K562 (cell line): ENCODE measurements at regions not wholly inside any gene's neighbourhood (a gene's known extent, or its start where the extent isn't known, plus 50 kb on each side); places are given as distances from the start of the nearest gene placed in this dataset.

ENCODE experiments used
- ATAC-seq: fragments of 200-7000 bp; cut with Tn5 transposase; 3 replicates; pipeline ENCODE4 v1.9.1; 2020; ENCODE audit warnings: moderate library complexity
- BruUV-seq: library from RNA; stranded (reverse); fragments of 400-500 nt; replicated peaks from 2 replicates; lab custom pipeline; 2021; lab: Mats Ljungman, UMichigan
- CTCF ChIA-PET: fragments of 300-600 bp; formaldehyde crosslinking; extraction: SDS; loops from one replicate; lab custom pipeline; 2021; ENCODE audit warnings: low intra/inter-chr PET ratio; lab: Yijun Ruan, JAX
- POLR2A ChIA-PET: fragments of 300-600, 350-650 bp; sonication (Branson Sonifier 250); formaldehyde crosslinking; extraction: SDS; loops from one replicate; lab custom pipeline; 2021; ENCODE audit warnings: antibody characterized with exemption, inconsistent platforms; lab: Yijun Ruan, JAX
- DNase-seq, 4 experiments: peaks; one replicate each; pipeline versions ENCODE4 v3.0.0 to v3.0.0-alpha.2; 2011 to 2018; ENCODE audit warnings: low spot score in 3 of 4, mixed read lengths in 3 of 4; ENCODE audit errors: extremely low read depth in 1 of 4
- FAIRE-seq: peaks from 2 replicates; lab custom pipeline; 2011; peaks lifted over from hg19 to GRCh38; lab: Jason Lieb, UNC
- H2AFZ ChIP-seq: 2 replicates; pipeline ENCODE4 v1.6.0; 2011; ENCODE audit warnings: low read depth, low read length, control low read depth, inconsistent platforms
- H3K27ac ChIP-seq: fragments of 200-600 bp; 3 replicates; pipeline ENCODE4 v1.8.0; 2011; ENCODE audit warnings: low read depth, mild to moderate bottlenecking, control low read depth, inconsistent platforms, low read length, moderate library complexity, mixed read lengths; ENCODE audit errors: extremely low read depth
- H3K27me3 ChIP-seq, 2 experiments: fragments of 300-600 bp in 1 of 2; 2 replicates in 1 of 2; 3 replicates in 1 of 2; pipeline versions ENCODE4 v1.6.0 to v1.8.0; 2011; ENCODE audit warnings: inconsistent platforms in 2 of 2, low read length in 2 of 2, mild to moderate bottlenecking in 1 of 2, mixed read lengths in 1 of 2, moderate library complexity in 1 of 2; ENCODE audit not compliant: control insufficient read depth in 2 of 2, insufficient read depth in 2 of 2
- H3K36me3 ChIP-seq: fragments of 300-600 bp; 3 replicates; pipeline ENCODE4 v1.8.0; 2011; ENCODE audit warnings: mild to moderate bottlenecking, low read length, inconsistent platforms; ENCODE audit not compliant: control insufficient read depth, insufficient read depth
- H3K4me1 ChIP-seq, 2 experiments: fragments of 200-600 bp in 1 of 2; replicated peaks in 1 of 2; 2 replicates in 1 of 2; 3 replicates in 1 of 2; pipeline versions ENCODE4 v1.5.1 to v1.8.0; 2011; ENCODE audit warnings: inconsistent platforms in 2 of 2, low read length in 2 of 2, mild to moderate bottlenecking in 1 of 2, mixed read lengths in 1 of 2, moderate library complexity in 1 of 2; ENCODE audit not compliant: control insufficient read depth in 2 of 2, insufficient read depth in 2 of 2
- H3K4me2 ChIP-seq: 2 replicates; pipeline ENCODE4 v1.6.1; 2011; ENCODE audit warnings: low read length, control low read depth, inconsistent platforms, mixed read lengths; ENCODE audit not compliant: insufficient read depth
- H3K4me3 ChIP-seq: fragments of 200-600 bp; sonication (generic), shearing (Covaris generic); 2 replicates; pipeline ENCODE4 v1.5.1; 2016; ENCODE audit warnings: control low read depth, inconsistent platforms
- H3K79me2 ChIP-seq: fragments of 200-600 bp; 3 replicates; pipeline ENCODE4 v1.8.0; 2011; ENCODE audit warnings: low read length, inconsistent platforms; ENCODE audit not compliant: control insufficient read depth, insufficient read depth
- H3K9ac ChIP-seq, 2 experiments: 2 replicates each; pipeline versions ENCODE4 v1.6.0 to v1.6.1; 2011; ENCODE audit warnings: low read depth in 2 of 2, low read length in 2 of 2, control low read depth in 1 of 2, inconsistent platforms in 1 of 2, mild to moderate bottlenecking in 1 of 2, mixed read lengths in 1 of 2; ENCODE audit not compliant: insufficient read depth in 1 of 2
- H3K9me1 ChIP-seq: one replicate; pipeline ENCODE4 v1.6.0; 2011; ENCODE audit warnings: inconsistent platforms, mild to moderate bottlenecking, low read length, moderate library complexity; ENCODE audit not compliant: control insufficient read depth, insufficient read depth
- H3K9me3 ChIP-seq: replicated peaks from 2 replicates; pipeline ENCODE4 v1.5.1; 2011; ENCODE audit warnings: low read depth, low read length, inconsistent platforms; ENCODE audit not compliant: control insufficient read depth, insufficient read depth
- H4K20me1 ChIP-seq: replicated peaks from 2 replicates; pipeline ENCODE4 v1.6.1; 2011; ENCODE audit warnings: low read length, inconsistent platforms, mixed read lengths; ENCODE audit not compliant: control insufficient read depth, insufficient read depth
- ADNP ChIP-seq: fragments of 200-800 bp; sonication (Bioruptor generic); IDR thresholded peaks from 2 replicates; pipeline ENCODE4 v1.6.1; 2016; ENCODE audit warnings: missing genetic modification characterization, missing compliant biosample characterization
- BCOR ChIP-seq: fragments of 450-650 bp; IDR thresholded peaks from 2 replicates; pipeline ENCODE4 v1.6.1; 2016
- HSF4 ChIP-seq: fragments of 250-450 bp; sonication (Bioruptor Pico); IDR thresholded peaks from 2 replicates; pipeline ENCODE4 v2.1.2; 2022; ENCODE audit warnings: mild to moderate bottlenecking, moderate library complexity, borderline replicate concordance
- JUNB ChIP-seq: fragments of 450-650 bp; formaldehyde crosslinking; conservative IDR thresholded peaks from 2 replicates; pipeline ENCODE4 v1.4.0; 2020; ENCODE audit warnings: mild to moderate bottlenecking
- KLF13 ChIP-seq: fragments of 450-650 bp; IDR thresholded peaks from 2 replicates; pipeline ENCODE4 v1.6.1; 2016; ENCODE audit warnings: missing genetic modification characterization, low read depth, mild to moderate bottlenecking, missing compliant biosample characterization, moderate library complexity, borderline replicate concordance
- MCM5 ChIP-seq: fragments of 450-650 bp; IDR thresholded peaks from 2 replicates; pipeline ENCODE4 v1.6.1; 2016; ENCODE audit warnings: low read depth
- PHF21A ChIP-seq: fragments of 450-650 bp; IDR thresholded peaks from 2 replicates; pipeline ENCODE4 v1.6.1; 2017; ENCODE audit warnings: low read depth, borderline replicate concordance
- SAP30 ChIP-seq: fragments of 200-600 bp; sonication (generic); IDR thresholded peaks from 2 replicates; pipeline ENCODE4 v1.6.1; 2012; ENCODE audit warnings: borderline replicate concordance, low read depth, mild to moderate bottlenecking, moderate library complexity, low read length, control low read depth, inconsistent platforms; ENCODE audit not compliant: insufficient read depth, poor library complexity, severe bottlenecking
- SMAD4 ChIP-seq: fragments of 250-450 bp; sonication (Bioruptor Pico); conservative IDR thresholded peaks from 2 replicates; pipeline ENCODE4 v1.8.0; 2021; ENCODE audit warnings: inconsistent platforms, mild to moderate bottlenecking, moderate library complexity
- TBL1XR1 ChIP-seq, 2 experiments: IDR thresholded peaks; 2 replicates each; pipeline ENCODE4 v1.6.1; 2012; ENCODE audit warnings: improper control_type of control experiment in 2 of 2, low read length in 2 of 2, mild to moderate bottlenecking in 1 of 2
- TCF3 ChIP-seq: sonication (generic); formaldehyde crosslinking; IDR thresholded peaks from 2 replicates; pipeline ENCODE4 v1.4.0; 2020; ENCODE audit warnings: mild to moderate bottlenecking, missing genetic modification reagents
- TRIM24 ChIP-seq, 2 experiments: fragments of 450-650 bp; IDR thresholded peaks; 2 replicates each; pipeline ENCODE4 v1.6.1; 2016
- ZNF175 ChIP-seq: fragments of 200-800 bp; sonication (Bioruptor generic); IDR thresholded peaks from 2 replicates; pipeline ENCODE4 v1.6.1; 2016; ENCODE audit warnings: low read depth, mild to moderate bottlenecking, missing genetic modification characterization, missing compliant biosample characterization
- ZNF408 ChIP-seq: fragments of 250-450 bp; sonication (Bioruptor Pico); IDR thresholded peaks from 2 replicates; pipeline ENCODE4 v1.4.0; 2020; ENCODE audit warnings: low read depth, mild to moderate bottlenecking, moderate library complexity
- WGBS: fragments of 100-300 bp; shearing (Covaris generic); methylation state at CpG from one replicate; pipeline ENCODE4 v1.1.6; 2016; ENCODE audit warnings: low coverage, mixed read lengths; ENCODE audit not compliant: insufficient coverage; ENCODE audit errors: missing lambda C conversion rate; 5-methylcytosine and 5-hydroxymethylcytosine counted together
- in situ Hi-C: fragments of 300-500 bp; cut with MboI; formaldehyde crosslinking; loops from 4 replicates; pipeline ENCODE4 v1.15.0; 2018; ENCODE audit warnings: inconsistent platforms, mixed read lengths
- intact Hi-C: fragments of 100-400 bp; cut with micrococcal nuclease; formaldehyde crosslinking; loops from 2 replicates; pipeline ENCODE4 v1.14.2; 2022
- TF ChIP-seq, protein P1 (sequence below): fragments of 250-450 bp; sonication (Bioruptor Pico); IDR thresholded peaks from 2 replicates; pipeline ENCODE4 v1.8.0; 2022; ENCODE audit warnings: inconsistent platforms, mild to moderate bottlenecking, moderate library complexity, borderline replicate concordance
- TF ChIP-seq, protein P2 (sequence below): sonication (generic); formaldehyde crosslinking; IDR thresholded peaks from 2 replicates; pipeline ENCODE4 v1.8.0; 2022; ENCODE audit warnings: missing genetic modification reagents, mild to moderate bottlenecking, borderline replicate concordance
- TF ChIP-seq, protein P3 (sequence below): sonication (generic); formaldehyde crosslinking; IDR thresholded peaks from 2 replicates; pipeline ENCODE4 v1.8.1; 2023; ENCODE audit warnings: missing genetic modification reagents, mild to moderate bottlenecking, borderline replicate concordance

- no peaks in the 10 kb centered on the region for H3K79me2 ChIP-seq
- H3K36me3 ChIP-seq: no peaks in the 10 kb centered on the region
- H2AFZ ChIP-seq: no peak overlapping the region
- H3K27ac ChIP-seq: no peak overlapping the region
- intact Hi-C loops: no loop called here
- no peak overlapping the region for H3K4me3 ChIP-seq
- whole genome bisulfite sequencing: 0% methylated on average over 3 of the region's 4 CpGs
- ChIA-PET CTCF (no interaction called here), POLR2A (no interaction called here)
- no TSS peak for BruUV-seq
- no peaks in the 10 kb centered on the region for H3K9me1 ChIP-seq
- TF ChIP-seq BCOR (no peak), PHF21A (no peak), TRIM24 (IDR thresholded peaks at IDR 0.05) (no peak), TBL1XR1 (IDR thresholded peaks at IDR 0.05; ENCODE audit: low read length in 2 of 2) (no peak), MCM5 (no peak), ZNF175 (CRISPR knock-in tag) (no peak), KLF13 (tag) (no peak), HSF4 (no peak), ZNF408 (CRISPR knock-in tag) (no peak), TCF3 (no peak), JUNB (CRISPR knock-in tag) (no peak), SMAD4 (CRISPR knock-in tag) (no peak), ADNP (tag) (no peak), SAP30 (no peak)
- TF ChIP-seq, protein P1, sequence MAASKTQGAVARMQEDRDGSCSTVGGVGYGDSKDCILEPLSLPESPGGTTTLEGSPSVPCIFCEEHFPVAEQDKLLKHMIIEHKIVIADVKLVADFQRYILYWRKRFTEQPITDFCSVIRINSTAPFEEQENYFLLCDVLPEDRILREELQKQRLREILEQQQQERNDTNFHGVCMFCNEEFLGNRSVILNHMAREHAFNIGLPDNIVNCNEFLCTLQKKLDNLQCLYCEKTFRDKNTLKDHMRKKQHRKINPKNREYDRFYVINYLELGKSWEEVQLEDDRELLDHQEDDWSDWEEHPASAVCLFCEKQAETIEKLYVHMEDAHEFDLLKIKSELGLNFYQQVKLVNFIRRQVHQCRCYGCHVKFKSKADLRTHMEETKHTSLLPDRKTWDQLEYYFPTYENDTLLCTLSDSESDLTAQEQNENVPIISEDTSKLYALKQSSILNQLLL: no peak
- TF ChIP-seq, protein P2, sequence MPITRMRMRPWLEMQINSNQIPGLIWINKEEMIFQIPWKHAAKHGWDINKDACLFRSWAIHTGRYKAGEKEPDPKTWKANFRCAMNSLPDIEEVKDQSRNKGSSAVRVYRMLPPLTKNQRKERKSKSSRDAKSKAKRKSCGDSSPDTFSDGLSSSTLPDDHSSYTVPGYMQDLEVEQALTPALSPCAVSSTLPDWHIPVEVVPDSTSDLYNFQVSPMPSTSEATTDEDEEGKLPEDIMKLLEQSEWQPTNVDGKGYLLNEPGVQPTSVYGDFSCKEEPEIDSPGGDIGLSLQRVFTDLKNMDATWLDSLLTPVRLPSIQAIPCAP (CRISPR knock-in tag): no peak
- TF ChIP-seq, protein P3, sequence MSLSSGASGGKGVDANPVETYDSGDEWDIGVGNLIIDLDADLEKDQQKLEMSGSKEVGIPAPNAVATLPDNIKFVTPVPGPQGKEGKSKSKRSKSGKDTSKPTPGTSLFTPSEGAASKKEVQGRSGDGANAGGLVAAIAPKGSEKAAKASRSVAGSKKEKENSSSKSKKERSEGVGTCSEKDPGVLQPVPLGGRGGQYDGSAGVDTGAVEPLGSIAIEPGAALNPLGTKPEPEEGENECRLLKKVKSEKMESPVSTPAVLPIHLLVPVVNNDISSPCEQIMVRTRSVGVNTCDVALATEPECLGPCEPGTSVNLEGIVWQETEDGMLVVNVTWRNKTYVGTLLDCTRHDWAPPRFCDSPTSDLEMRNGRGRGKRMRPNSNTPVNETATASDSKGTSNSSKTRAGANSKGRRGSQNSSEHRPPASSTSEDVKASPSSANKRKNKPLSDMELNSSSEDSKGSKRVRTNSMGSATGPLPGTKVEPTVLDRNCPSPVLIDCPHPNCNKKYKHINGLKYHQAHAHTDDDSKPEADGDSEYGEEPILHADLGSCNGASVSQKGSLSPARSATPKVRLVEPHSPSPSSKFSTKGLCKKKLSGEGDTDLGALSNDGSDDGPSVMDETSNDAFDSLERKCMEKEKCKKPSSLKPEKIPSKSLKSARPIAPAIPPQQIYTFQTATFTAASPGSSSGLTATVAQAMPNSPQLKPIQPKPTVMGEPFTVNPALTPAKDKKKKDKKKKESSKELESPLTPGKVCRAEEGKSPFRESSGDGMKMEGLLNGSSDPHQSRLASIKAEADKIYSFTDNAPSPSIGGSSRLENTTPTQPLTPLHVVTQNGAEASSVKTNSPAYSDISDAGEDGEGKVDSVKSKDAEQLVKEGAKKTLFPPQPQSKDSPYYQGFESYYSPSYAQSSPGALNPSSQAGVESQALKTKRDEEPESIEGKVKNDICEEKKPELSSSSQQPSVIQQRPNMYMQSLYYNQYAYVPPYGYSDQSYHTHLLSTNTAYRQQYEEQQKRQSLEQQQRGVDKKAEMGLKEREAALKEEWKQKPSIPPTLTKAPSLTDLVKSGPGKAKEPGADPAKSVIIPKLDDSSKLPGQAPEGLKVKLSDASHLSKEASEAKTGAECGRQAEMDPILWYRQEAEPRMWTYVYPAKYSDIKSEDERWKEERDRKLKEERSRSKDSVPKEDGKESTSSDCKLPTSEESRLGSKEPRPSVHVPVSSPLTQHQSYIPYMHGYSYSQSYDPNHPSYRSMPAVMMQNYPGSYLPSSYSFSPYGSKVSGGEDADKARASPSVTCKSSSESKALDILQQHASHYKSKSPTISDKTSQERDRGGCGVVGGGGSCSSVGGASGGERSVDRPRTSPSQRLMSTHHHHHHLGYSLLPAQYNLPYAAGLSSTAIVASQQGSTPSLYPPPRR: no peak
- no peaks in the 10 kb centered on the region for H4K20me1 ChIP-seq
- no peaks in the 10 kb centered on the region for H3K27me3 ChIP-seq
- ATAC-seq (no peak), FAIRE-seq (no peak), DNase-seq (no peak)
- H3K9me3 ChIP-seq: no peaks in the 10 kb centered on the region; the same call in 1 of the 2 replicates
- H3K9ac ChIP-seq: no peak overlapping the region
- H3K4me2 ChIP-seq: no peak overlapping the region
- in situ Hi-C loops: no loop called here
- no peaks in the 10 kb centered on the region for H3K4me1 ChIP-seq
Measured at GRCh38 chr5:125411071-125411743, 664.8 kb upstream of the ZNF608 start.
